Neural progenitor cell (in vitro differentiated cells): ENCODE measurements at regions not wholly inside any gene's neighbourhood (a gene's known extent, or its start where the extent isn't known, plus 50 kb on each side); places are given as distances from the start of the nearest gene placed in this dataset.

Experiments
- EZH2 ChIP-seq: fragments of 200-600 bp; sonication (generic); IDR thresholded peaks from 2 replicates; pipeline ENCODE4 v1.6.1; 2017; ENCODE audit warnings: antibody characterized with exemption, mild to moderate bottlenecking, moderate library complexity
- EZH2phosphoT487 ChIP-seq: fragments of 200-600 bp; sonication (generic); IDR thresholded peaks from 2 replicates; pipeline ENCODE4 v1.6.1; 2017; ENCODE audit warnings: antibody characterized with exemption
- TF ChIP-seq, protein P1 (sequence below): fragments of 200-600 bp; sonication (generic); IDR thresholded peaks from 2 replicates; pipeline ENCODE4 v1.5.1; 2017; ENCODE audit warnings: antibody characterized with exemption, mild to moderate bottlenecking

DNA sequence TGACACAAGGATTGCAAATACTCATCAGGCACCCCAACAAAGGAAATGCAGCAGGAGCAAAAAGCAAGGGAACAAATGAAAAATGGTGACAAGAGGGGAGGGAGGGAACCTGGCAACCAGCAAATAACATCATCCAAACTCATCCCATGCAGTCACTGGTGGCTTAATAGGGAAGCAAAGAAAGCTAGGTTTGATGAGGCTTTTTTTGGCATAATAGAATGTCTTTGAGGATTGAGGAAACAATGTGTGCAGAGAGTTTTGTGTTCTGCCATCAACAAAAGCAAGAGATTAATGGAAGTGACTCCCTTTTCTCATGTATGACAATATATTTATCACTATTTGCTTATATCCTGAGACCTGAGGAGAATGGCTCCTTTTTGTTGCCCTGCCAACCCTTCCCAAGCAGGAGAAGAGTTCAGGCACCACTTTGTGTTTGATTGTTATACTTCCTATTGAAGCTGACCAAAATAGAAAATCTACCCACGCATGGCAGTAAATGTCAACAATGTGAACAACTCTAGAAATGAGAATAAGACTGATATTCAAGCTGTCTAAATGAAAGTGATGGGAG is 375.7 kb downstream of the CAAP1 start:
- TF ChIP-seq, protein P1, sequence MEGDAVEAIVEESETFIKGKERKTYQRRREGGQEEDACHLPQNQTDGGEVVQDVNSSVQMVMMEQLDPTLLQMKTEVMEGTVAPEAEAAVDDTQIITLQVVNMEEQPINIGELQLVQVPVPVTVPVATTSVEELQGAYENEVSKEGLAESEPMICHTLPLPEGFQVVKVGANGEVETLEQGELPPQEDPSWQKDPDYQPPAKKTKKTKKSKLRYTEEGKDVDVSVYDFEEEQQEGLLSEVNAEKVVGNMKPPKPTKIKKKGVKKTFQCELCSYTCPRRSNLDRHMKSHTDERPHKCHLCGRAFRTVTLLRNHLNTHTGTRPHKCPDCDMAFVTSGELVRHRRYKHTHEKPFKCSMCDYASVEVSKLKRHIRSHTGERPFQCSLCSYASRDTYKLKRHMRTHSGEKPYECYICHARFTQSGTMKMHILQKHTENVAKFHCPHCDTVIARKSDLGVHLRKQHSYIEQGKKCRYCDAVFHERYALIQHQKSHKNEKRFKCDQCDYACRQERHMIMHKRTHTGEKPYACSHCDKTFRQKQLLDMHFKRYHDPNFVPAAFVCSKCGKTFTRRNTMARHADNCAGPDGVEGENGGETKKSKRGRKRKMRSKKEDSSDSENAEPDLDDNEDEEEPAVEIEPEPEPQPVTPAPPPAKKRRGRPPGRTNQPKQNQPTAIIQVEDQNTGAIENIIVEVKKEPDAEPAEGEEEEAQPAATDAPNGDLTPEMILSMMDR: no peak
- TF ChIP-seq EZH2phosphoT487 (no peak), EZH2 (no peak)
